ENCODE measurements at regions not wholly inside any gene's neighbourhood (a gene's known extent, or its start where the extent isn't known, plus 50 kb on each side); places are given as distances from the start of the nearest gene placed in this dataset.

DNA sequence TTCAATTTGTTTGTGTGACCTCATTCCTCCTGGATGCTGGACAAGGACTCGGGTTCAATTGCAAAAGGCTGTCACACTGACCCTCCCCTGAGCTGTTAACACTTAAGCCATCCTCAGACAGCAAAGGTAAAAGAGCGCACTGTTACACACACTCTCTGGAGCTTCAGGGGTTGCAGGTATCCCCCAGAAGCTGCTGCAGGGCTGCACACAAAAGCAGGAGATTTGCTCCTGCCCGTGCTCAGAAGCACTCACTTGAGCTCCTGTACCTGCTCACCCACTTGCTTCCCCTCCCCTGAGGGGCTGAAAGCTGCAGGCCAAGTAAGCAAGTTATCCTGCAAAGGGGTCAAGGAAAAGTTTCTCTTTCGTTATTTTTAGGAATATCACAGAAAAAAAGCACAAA is 886.2 kb upstream of the ZWINT start:
- Histone ChIP-seq H3K4me3 (ENCODE audit: control insufficient read depth in 1 of 2, extremely low read depth in 1 of 2, low read length in 1 of 2) (no peak overlapping the region), H3K9me3 (peaks cover 2% of the 10 kb centered on the region), H3K27ac (ENCODE audit: low read length) (no peak overlapping the region), H3K4me1 (ENCODE audit: control insufficient read depth in 1 of 2, extremely low read depth in 1 of 2, insufficient read depth in 2 of 2, low read length in 2 of 2) (no peaks in the 10 kb centered on the region), H3K27me3 (replicated peaks in 1 of 2; ENCODE audit: control insufficient read depth in 2 of 2, extremely low read depth in 1 of 2, insufficient read depth in 2 of 2, low read length in 1 of 2) (no peaks in the 10 kb centered on the region), H3K36me3 (ENCODE audit: control insufficient read depth in 2 of 2, extremely low read depth in 1 of 2, insufficient read depth in 1 of 2, low read length in 1 of 2) (no peaks in the 10 kb centered on the region)
- ATAC-seq (replicated peaks in 1 of 4) (no peak), DNase-seq (no peak)
- H3K4me1 Mint-ChIP-seq = no peaks in the 10 kb centered on the region
- 57% methylated on average over 3 of the region's 4 CpGs for WGBS (ENCODE audit: insufficient coverage)
- H3K4me3 Mint-ChIP-seq = no peak overlapping the region
- peaks cover 0 to 7% (median 4%) of the 10 kb centered on the region in 3 donors for H3K9me3 Mint-ChIP-seq
- no peak overlapping the region for H3K27ac Mint-ChIP-seq
- CTCF ChIA-PET = no interaction called here
- H3K27me3 Mint-ChIP-seq = no peaks in the 10 kb centered on the region
- H3K36me3 Mint-ChIP-seq = no peaks in the 10 kb centered on the region
- POLR2A ChIA-PET = no interaction called here

DNA sequence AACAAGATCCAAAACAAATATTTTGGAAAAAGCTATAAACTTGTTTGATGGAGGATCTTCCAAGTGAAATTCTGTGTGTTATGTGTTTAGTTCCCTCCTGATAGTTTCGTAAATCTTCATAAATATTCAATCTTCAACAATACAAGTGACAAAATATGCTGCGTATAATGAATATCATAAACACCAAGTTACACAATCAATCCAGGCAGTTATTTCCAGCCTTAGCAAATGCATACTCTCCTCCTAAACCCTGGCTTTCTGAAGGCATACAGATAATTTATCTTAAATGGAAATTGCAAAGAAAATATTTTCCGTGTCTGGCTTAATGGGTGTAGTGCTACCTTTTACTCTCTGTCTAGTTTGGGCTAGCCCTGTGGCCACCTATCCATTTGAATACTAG is 864.9 kb upstream of the ZWINT start:
- no CpG with 5 or more reads among the region's 3 CpGs for WGBS (ENCODE audit: insufficient coverage)
- no peaks in the 10 kb centered on the region for H3K36me3 ChIP-seq (ENCODE audit: control insufficient read depth in 2 of 2, extremely low read depth in 1 of 2, insufficient read depth in 1 of 2, low read length in 1 of 2)
- ChIA-PET POLR2A (no interaction called here), CTCF (no interaction called here)
- H3K36me3 Mint-ChIP-seq = no peaks in the 10 kb centered on the region
- H3K9me3 ChIP-seq = no peaks in the 10 kb centered on the region
- no peak for DNase-seq
- H3K4me1 Mint-ChIP-seq = no peaks in the 10 kb centered on the region
- no peaks in the 10 kb centered on the region for H3K27me3 Mint-ChIP-seq
- ATAC-seq (replicated peaks in 1 of 4) = no peak
- H3K27ac ChIP-seq (ENCODE audit: low read length) = no peak overlapping the region
- no peak overlapping the region for H3K4me3 Mint-ChIP-seq
- H3K4me1 ChIP-seq (ENCODE audit: control insufficient read depth in 1 of 2, extremely low read depth in 1 of 2, insufficient read depth in 2 of 2, low read length in 2 of 2) = no peaks in the 10 kb centered on the region
- H3K4me3 ChIP-seq (ENCODE audit: control insufficient read depth in 1 of 2, extremely low read depth in 1 of 2, low read length in 1 of 2) = no peak overlapping the region
- H3K9me3 Mint-ChIP-seq = peaks cover 13 to 40% (median 17%) of the 10 kb centered on the region in 3 donors
- H3K27ac Mint-ChIP-seq = no peak overlapping the region
- no peaks in the 10 kb centered on the region for H3K27me3 ChIP-seq (replicated peaks in 1 of 2; ENCODE audit: control insufficient read depth in 2 of 2, extremely low read depth in 1 of 2, insufficient read depth in 2 of 2, low read length in 1 of 2)

GRCh38 chr10:57224811-57225210 is 863.8 kb upstream of the ZWINT start:
- Mint-ChIP-seq H3K4me3 (no peak overlapping the region), H3K27me3 (no peaks in the 10 kb centered on the region), H3K36me3 (no peaks in the 10 kb centered on the region), H3K27ac (no peak overlapping the region), H3K4me1 (no peaks in the 10 kb centered on the region), H3K9me3 (peaks cover 11 to 29% (median 13%) of the 10 kb centered on the region in 3 donors)
- POLR2A ChIA-PET = no interaction called here
- no peaks in the 10 kb centered on the region for H3K36me3 ChIP-seq (ENCODE audit: control insufficient read depth in 2 of 2, extremely low read depth in 1 of 2, insufficient read depth in 1 of 2, low read length in 1 of 2)
- H3K4me1 ChIP-seq (ENCODE audit: control insufficient read depth in 1 of 2, extremely low read depth in 1 of 2, insufficient read depth in 2 of 2, low read length in 2 of 2) = no peaks in the 10 kb centered on the region
- no peak for ATAC-seq (replicated peaks in 1 of 4)
- no peak overlapping the region for H3K27ac ChIP-seq (ENCODE audit: low read length)
- CTCF ChIA-PET = no interaction called here
- H3K9me3 ChIP-seq = no peaks in the 10 kb centered on the region
- WGBS (ENCODE audit: insufficient coverage) = no CpG with 5 or more reads among the region's 2 CpGs
- no peaks in the 10 kb centered on the region for H3K27me3 ChIP-seq (replicated peaks in 1 of 2; ENCODE audit: control insufficient read depth in 2 of 2, extremely low read depth in 1 of 2, insufficient read depth in 2 of 2, low read length in 1 of 2)
- H3K4me3 ChIP-seq (ENCODE audit: control insufficient read depth in 1 of 2, extremely low read depth in 1 of 2, low read length in 1 of 2) = no peak overlapping the region
- DNase-seq = no peak

GRCh38 chr10:57222603-57223002 is 861.5 kb upstream of the ZWINT start:
- no peak overlapping the region for H3K27ac Mint-ChIP-seq
- Histone ChIP-seq H3K36me3 (ENCODE audit: control insufficient read depth in 2 of 2, extremely low read depth in 1 of 2, insufficient read depth in 1 of 2, low read length in 1 of 2) (no peaks in the 10 kb centered on the region), H3K4me3 (ENCODE audit: control insufficient read depth in 1 of 2, extremely low read depth in 1 of 2, low read length in 1 of 2) (no peak overlapping the region), H3K4me1 (ENCODE audit: control insufficient read depth in 1 of 2, extremely low read depth in 1 of 2, insufficient read depth in 2 of 2, low read length in 2 of 2) (no peaks in the 10 kb centered on the region), H3K27ac (ENCODE audit: low read length) (no peak overlapping the region), H3K27me3 (replicated peaks in 1 of 2; ENCODE audit: control insufficient read depth in 2 of 2, extremely low read depth in 1 of 2, insufficient read depth in 2 of 2, low read length in 1 of 2) (no peaks in the 10 kb centered on the region), H3K9me3 (no peaks in the 10 kb centered on the region)
- ChIA-PET POLR2A (no interaction called here), CTCF (no interaction called here)
- no peaks in the 10 kb centered on the region for H3K36me3 Mint-ChIP-seq
- WGBS (ENCODE audit: insufficient coverage) = no CpG with 5 or more reads among the region's 2 CpGs
- no peak overlapping the region for H3K4me3 Mint-ChIP-seq
- ATAC-seq (replicated peaks in 1 of 4) (no peak), DNase-seq (no peak)
- no peaks in the 10 kb centered on the region for H3K4me1 Mint-ChIP-seq
- no peaks in the 10 kb centered on the region for H3K27me3 Mint-ChIP-seq
- peaks cover 5 to 13% (median 13%) of the 10 kb centered on the region in 3 donors for H3K9me3 Mint-ChIP-seq

GRCh38 chr10:57222129-57222528 is 861.1 kb upstream of the ZWINT start:
- H3K9me3 ChIP-seq = no peaks in the 10 kb centered on the region
- no peak overlapping the region for H3K27ac ChIP-seq (ENCODE audit: low read length)
- Mint-ChIP-seq H3K4me1 (no peaks in the 10 kb centered on the region), H3K9me3 (peaks cover 5 to 13% (median 10%) of the 10 kb centered on the region in 3 donors), H3K27ac (no peak overlapping the region), H3K36me3 (no peaks in the 10 kb centered on the region), H3K4me3 (no peak overlapping the region), H3K27me3 (no peaks in the 10 kb centered on the region)
- no peak overlapping the region for H3K4me3 ChIP-seq (ENCODE audit: control insufficient read depth in 1 of 2, extremely low read depth in 1 of 2, low read length in 1 of 2)
- H3K4me1 ChIP-seq (ENCODE audit: control insufficient read depth in 1 of 2, extremely low read depth in 1 of 2, insufficient read depth in 2 of 2, low read length in 2 of 2) = no peaks in the 10 kb centered on the region
- POLR2A ChIA-PET = no interaction called here
- WGBS (ENCODE audit: insufficient coverage) = 69% methylated on average over 2 of the region's 3 CpGs
- no peak for ATAC-seq (replicated peaks in 1 of 4)
- CTCF ChIA-PET = no interaction called here
- no peak for DNase-seq
- no peaks in the 10 kb centered on the region for H3K27me3 ChIP-seq (replicated peaks in 1 of 2; ENCODE audit: control insufficient read depth in 2 of 2, extremely low read depth in 1 of 2, insufficient read depth in 2 of 2, low read length in 1 of 2)
- H3K36me3 ChIP-seq (ENCODE audit: control insufficient read depth in 2 of 2, extremely low read depth in 1 of 2, insufficient read depth in 1 of 2, low read length in 1 of 2) = no peaks in the 10 kb centered on the region

DNA sequence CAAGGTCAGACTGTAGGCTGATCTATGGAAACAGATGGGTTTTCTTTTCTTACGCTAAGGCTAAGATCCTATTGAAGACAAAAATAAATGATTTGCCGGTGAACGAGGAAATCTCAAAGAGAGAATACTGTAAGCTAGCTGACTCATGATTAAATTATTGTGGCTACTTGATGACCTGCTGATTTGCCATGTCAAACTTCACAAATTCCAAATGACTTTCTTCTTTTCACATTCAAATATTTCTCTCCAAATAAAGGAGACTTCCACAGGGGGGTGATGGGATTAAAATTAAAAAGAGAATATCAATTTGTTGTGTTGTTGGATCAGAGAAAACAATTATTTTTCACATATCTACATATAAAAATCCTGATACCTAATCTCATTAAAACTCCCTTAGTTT is 860.6 kb upstream of the ZWINT start:
- no peak overlapping the region for H3K4me3 ChIP-seq (ENCODE audit: control insufficient read depth in 1 of 2, extremely low read depth in 1 of 2, low read length in 1 of 2)
- no peaks in the 10 kb centered on the region for H3K9me3 ChIP-seq
- no peaks in the 10 kb centered on the region for H3K27me3 ChIP-seq (replicated peaks in 1 of 2; ENCODE audit: control insufficient read depth in 2 of 2, extremely low read depth in 1 of 2, insufficient read depth in 2 of 2, low read length in 1 of 2)
- H3K4me1 ChIP-seq (ENCODE audit: control insufficient read depth in 1 of 2, extremely low read depth in 1 of 2, insufficient read depth in 2 of 2, low read length in 2 of 2) = no peaks in the 10 kb centered on the region
- CTCF ChIA-PET = no interaction called here
- no peaks in the 10 kb centered on the region for H3K27me3 Mint-ChIP-seq
- WGBS (ENCODE audit: insufficient coverage) = no CpG with 5 or more reads among the region's 3 CpGs
- H3K36me3 ChIP-seq (ENCODE audit: control insufficient read depth in 2 of 2, extremely low read depth in 1 of 2, insufficient read depth in 1 of 2, low read length in 1 of 2) = no peaks in the 10 kb centered on the region
- no peaks in the 10 kb centered on the region for H3K4me1 Mint-ChIP-seq
- H3K36me3 Mint-ChIP-seq = no peaks in the 10 kb centered on the region
- no peak overlapping the region for H3K27ac ChIP-seq (ENCODE audit: low read length)
- POLR2A ChIA-PET = no interaction called here
- H3K4me3 Mint-ChIP-seq = no peak overlapping the region
- DNase-seq (no peak), ATAC-seq (replicated peaks in 1 of 4) (no peak)
- H3K27ac Mint-ChIP-seq = no peak overlapping the region
- peaks cover 5 to 13% (median 8%) of the 10 kb centered on the region in 3 donors for H3K9me3 Mint-ChIP-seq

GRCh38 chr10:57218382-57218781 is 857.3 kb upstream of the ZWINT start:
- H3K27me3 Mint-ChIP-seq = no peaks in the 10 kb centered on the region
- H3K27me3 ChIP-seq (replicated peaks in 1 of 2; ENCODE audit: control insufficient read depth in 2 of 2, extremely low read depth in 1 of 2, insufficient read depth in 2 of 2, low read length in 1 of 2) = no peaks in the 10 kb centered on the region
- H3K36me3 ChIP-seq (ENCODE audit: control insufficient read depth in 2 of 2, extremely low read depth in 1 of 2, insufficient read depth in 1 of 2, low read length in 1 of 2) = no peaks in the 10 kb centered on the region
- H3K4me3 ChIP-seq (ENCODE audit: control insufficient read depth in 1 of 2, extremely low read depth in 1 of 2, low read length in 1 of 2) = no peak overlapping the region
- H3K9me3 Mint-ChIP-seq = peaks cover 4 to 11% (median 7%) of the 10 kb centered on the region in 3 donors
- no peaks in the 10 kb centered on the region for H3K36me3 Mint-ChIP-seq
- no peaks in the 10 kb centered on the region for H3K4me1 ChIP-seq (ENCODE audit: control insufficient read depth in 1 of 2, extremely low read depth in 1 of 2, insufficient read depth in 2 of 2, low read length in 2 of 2)
- ChIA-PET CTCF (no interaction called here), POLR2A (no interaction called here)
- DNase-seq = no peak
- H3K4me1 Mint-ChIP-seq = no peaks in the 10 kb centered on the region
- H3K9me3 ChIP-seq = no peaks in the 10 kb centered on the region
- no peak overlapping the region for H3K27ac Mint-ChIP-seq
- no peak for ATAC-seq (replicated peaks in 1 of 4)
- no peak overlapping the region for H3K27ac ChIP-seq (ENCODE audit: low read length)
- no peak overlapping the region for H3K4me3 Mint-ChIP-seq

Measured in T-cell (primary cell).